ENCODE measurements at regions not wholly inside any gene's neighbourhood (a gene's known extent, or its start where the extent isn't known, plus 50 kb on each side); places are given as distances from the start of the nearest gene placed in this dataset.

DNA sequence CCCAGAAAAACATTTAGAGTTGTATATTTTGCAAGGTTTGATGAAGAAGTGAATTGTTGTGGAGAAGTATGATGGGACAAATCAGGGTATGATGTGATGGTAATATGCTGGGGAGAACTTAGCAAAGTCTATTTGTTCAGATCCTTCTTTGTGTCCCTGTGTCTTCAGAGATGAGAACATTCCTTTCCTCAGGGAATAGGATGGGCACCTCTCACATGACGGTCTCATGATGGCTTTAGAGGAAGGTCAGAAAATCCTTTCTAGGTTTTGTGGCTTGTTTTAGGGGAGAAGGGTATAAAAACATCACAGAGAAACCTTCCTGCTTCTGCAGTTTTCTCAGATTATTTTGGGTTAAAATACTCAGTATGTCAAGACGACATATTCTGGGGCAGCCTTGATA lies 171.3 kb upstream of the NRIP1 start:
- no peak for TF ChIP-seq POLR2AphosphoS5 (IDR thresholded peaks at IDR 0.05; ENCODE audit: insufficient read depth in 1 of 2, low read depth in 1 of 2)
- no peak for TF ChIP-seq CTCF (IDR thresholded peaks at IDR 0.05)

Measured in vagina (tissue), 2 donors.